GM18511 (cell line): ENCODE measurements at regions not wholly inside any gene's neighbourhood (a gene's known extent, or its start where the extent isn't known, plus 50 kb on each side); places are given as distances from the start of the nearest gene placed in this dataset.
"Not testable (repeated sequence)": the region's sequence is repeated elsewhere in the genome, so short reads cannot be mapped to it uniquely, and the experiment has no call there.

Source experiments
- ATAC-seq: cut with Tn5 transposase; IDR thresholded peaks from one replicate; pipeline ENCODE4 v1.9.1; 2021; ENCODE audit warnings: mild to moderate bottlenecking, moderate library complexity; ENCODE audit not compliant: unreplicated experiment

- ATAC-seq: no peak
Observed at GRCh38 chr12:19896534-19896933, 457.2 kb downstream of the AEBP2 start.

- no peak for ATAC-seq
Observed at GRCh38 chr12:19897900-19898408, 458.7 kb downstream of the AEBP2 start.

- ATAC-seq: no peak
Observed at GRCh38 chr12:19901841-19902240, 462.5 kb downstream of the AEBP2 start.

- ATAC-seq: no peak
Observed at GRCh38 chr12:19904819-19905218, 463.5 kb upstream of the PDE3A start.

- ATAC-seq: no peak
Observed at GRCh38 chr12:19908830-19909229, 459.5 kb upstream of the PDE3A start.

- no peak for ATAC-seq
Observed at GRCh38 chr12:19909418-19909817, 458.9 kb upstream of the PDE3A start.

- ATAC-seq: no peak
Observed at GRCh38 chr12:19910681-19911080, 457.7 kb upstream of the PDE3A start.

- no peak for ATAC-seq
Observed at GRCh38 chr12:19912991-19913390, 455.3 kb upstream of the PDE3A start.

GRCh38 chr12:19915392-19916195, 452.7 kb upstream of the PDE3A start:
- ATAC-seq: no peak

- ATAC-seq: no peak
Observed at GRCh38 chr12:19916196-19916753, 452.1 kb upstream of the PDE3A start.

GRCh38 chr12:19916974-19917373, 451.4 kb upstream of the PDE3A start:
- ATAC-seq: no peak

- ATAC-seq: not testable (repeated sequence)
Observed at GRCh38 chr12:19921716-19922115, 446.6 kb upstream of the PDE3A start.

GRCh38 chr12:19922717-19923116, 445.6 kb upstream of the PDE3A start:
- ATAC-seq: no peak

- no peak for ATAC-seq
Observed at GRCh38 chr12:19924360-19924759, 444.0 kb upstream of the PDE3A start.

GRCh38 chr12:19925841-19926240, 442.5 kb upstream of the PDE3A start:
- no peak for ATAC-seq

- no peak for ATAC-seq
Observed at GRCh38 chr12:19926266-19926665, 442.1 kb upstream of the PDE3A start.

- no peak for ATAC-seq
Observed at GRCh38 chr12:19927661-19928060, 440.7 kb upstream of the PDE3A start.

GRCh38 chr12:19932413-19932812, 435.9 kb upstream of the PDE3A start:
- ATAC-seq: no peak

GRCh38 chr12:19933924-19934323, 434.4 kb upstream of the PDE3A start:
- no peak for ATAC-seq

GRCh38 chr12:19937161-19937560, 431.2 kb upstream of the PDE3A start:
- no peak for ATAC-seq

GRCh38 chr12:19938031-19938430, 430.3 kb upstream of the PDE3A start:
- ATAC-seq: no peak

- ATAC-seq: no peak
Observed at GRCh38 chr12:19938491-19938890, 429.8 kb upstream of the PDE3A start.
